Liver (tissue), 8 donors: ENCODE measurements at regions not wholly inside any gene's neighbourhood (a gene's known extent, or its start where the extent isn't known, plus 50 kb on each side); places are given as distances from the start of the nearest gene placed in this dataset.

ENCODE experiments used
- DNase-seq: peaks from one replicate; pipeline ENCODE4 v3.0.0-alpha.2; 2017; ENCODE audit warnings: low spot score
- H3K27ac ChIP-seq, 2 donors: one replicate each; pipeline ENCODE4 v1.7.0; 2013; ENCODE audit warnings: inconsistent platforms in 2 of 2, low read length in 2 of 2, control low read depth in 1 of 2, low read depth in 1 of 2, mild to moderate bottlenecking in 1 of 2
- H3K27me3 ChIP-seq, 4 donors: one replicate each; pipeline versions ENCODE4 v1.6.1 to v1.7.0; 2013; ENCODE audit warnings: low read length in 3 of 4, inconsistent platforms in 1 of 4, mild to moderate bottlenecking in 1 of 4, moderate library complexity in 1 of 4; ENCODE audit not compliant: control insufficient read depth in 4 of 4, insufficient read depth in 4 of 4
- H3K36me3 ChIP-seq, 4 donors: one replicate each; pipeline versions ENCODE4 v1.6.1 to v1.7.0; 2013; ENCODE audit warnings: low read length in 3 of 4, mild to moderate bottlenecking in 3 of 4, low read depth in 1 of 4, moderate library complexity in 1 of 4; ENCODE audit not compliant: control insufficient read depth in 4 of 4, insufficient read depth in 3 of 4
- H3K4me1 ChIP-seq, 4 donors: one replicate each; pipeline versions ENCODE4 v1.6.1 to v1.7.0; 2013; ENCODE audit warnings: low read length in 3 of 4, mild to moderate bottlenecking in 3 of 4, moderate library complexity in 1 of 4; ENCODE audit not compliant: control insufficient read depth in 4 of 4, insufficient read depth in 4 of 4
- H3K4me3 ChIP-seq, 3 donors: one replicate each; pipeline versions ENCODE4 v1.6.1 to v1.7.0; 2013; ENCODE audit warnings: low read length in 3 of 3, control low read depth in 1 of 3, low read depth in 1 of 3, mild to moderate bottlenecking in 1 of 3
- H3K9ac ChIP-seq, 2 donors: one replicate each; pipeline ENCODE4 v1.7.0; 2013; ENCODE audit warnings: low read length in 2 of 2, mild to moderate bottlenecking in 2 of 2, moderate library complexity in 2 of 2, control low read depth in 1 of 2, low read depth in 1 of 2
- H3K9me3 ChIP-seq, 4 donors: one replicate each; pipeline versions ENCODE4 v1.6.1 to v1.7.0; 2013; ENCODE audit warnings: low read length in 3 of 4; ENCODE audit not compliant: control insufficient read depth in 4 of 4
- ATF3 ChIP-seq: IDR thresholded peaks from 2 replicates; pipeline ENCODE4 v1.6.1; 2016; ENCODE audit warnings: antibody characterized with exemption
- CTCF ChIP-seq: fragments of 150-350 bp; IDR thresholded peaks from 2 replicates; pipeline ENCODE4 v1.5.1; 2017; ENCODE audit warnings: improper control_type of control experiment, low read depth, low read length; ENCODE audit not compliant: missing input control
- EGR1 ChIP-seq, 2 donors: IDR thresholded peaks; 2 replicates each; pipeline ENCODE4 v1.6.1; 2016 to 2018; ENCODE audit warnings: antibody characterized with exemption in 2 of 2, low read depth in 2 of 2
- FOXA1 ChIP-seq: IDR thresholded peaks from 2 replicates; pipeline ENCODE4 v1.6.1; 2016; ENCODE audit warnings: antibody characterized with exemption
- FOXA2 ChIP-seq: IDR thresholded peaks from 2 replicates; pipeline ENCODE4 v1.6.1; 2016; ENCODE audit warnings: antibody characterized with exemption
- GABPA ChIP-seq, 2 donors: IDR thresholded peaks in 1 of 2; conservative IDR thresholded peaks in 1 of 2; 2 replicates each; pipeline ENCODE4 v1.6.1; 2016; ENCODE audit warnings: antibody characterized with exemption in 2 of 2, mild to moderate bottlenecking in 1 of 2, moderate library complexity in 1 of 2
- HNF4A ChIP-seq, 2 donors: conservative IDR thresholded peaks; 2 replicates each; pipeline ENCODE4 v1.6.1; 2016; ENCODE audit warnings: antibody characterized with exemption in 2 of 2, mild to moderate bottlenecking in 2 of 2
- HNF4G ChIP-seq: IDR thresholded peaks from 2 replicates; pipeline ENCODE4 v1.6.1; 2016; ENCODE audit warnings: antibody characterized with exemption
- JUND ChIP-seq, 2 donors: IDR thresholded peaks; 2 replicates each; pipeline ENCODE4 v1.6.1; 2016; ENCODE audit warnings: antibody characterized with exemption in 2 of 2
- MAX ChIP-seq: IDR thresholded peaks from 2 replicates; pipeline ENCODE4 v1.6.1; 2016; ENCODE audit warnings: antibody characterized with exemption
- NR2F2 ChIP-seq: IDR thresholded peaks from 2 replicates; pipeline ENCODE4 v1.6.1; 2016; ENCODE audit warnings: antibody characterized with exemption
- RAD21 ChIP-seq, 2 donors: IDR thresholded peaks; 2 replicates each; pipeline ENCODE4 v1.6.1; 2016; ENCODE audit warnings: antibody characterized with exemption in 2 of 2, mild to moderate bottlenecking in 2 of 2
- REST ChIP-seq: IDR thresholded peaks from 2 replicates; pipeline ENCODE4 v1.6.1; 2016; ENCODE audit warnings: antibody characterized with exemption, mild to moderate bottlenecking
- RXRA ChIP-seq, 2 donors: IDR thresholded peaks; 2 replicates each; pipeline ENCODE4 v1.6.1; 2017 to 2018; ENCODE audit warnings: antibody characterized with exemption in 2 of 2, mild to moderate bottlenecking in 1 of 2
- SP1 ChIP-seq: IDR thresholded peaks from 2 replicates; pipeline ENCODE4 v1.6.1; 2018; ENCODE audit warnings: antibody characterized with exemption, mild to moderate bottlenecking
- TAF1 ChIP-seq: conservative IDR thresholded peaks from 2 replicates; pipeline ENCODE4 v1.6.1; 2016; ENCODE audit warnings: antibody characterized with exemption, mild to moderate bottlenecking
- YY1 ChIP-seq: IDR thresholded peaks from 2 replicates; pipeline ENCODE4 v1.6.1; 2016; ENCODE audit warnings: antibody characterized with exemption, mild to moderate bottlenecking
- ZBTB33 ChIP-seq: IDR thresholded peaks from 2 replicates; pipeline ENCODE4 v1.6.1; 2016; ENCODE audit warnings: antibody characterized with exemption
- WGBS: extraction: QIAGEN DNeasy Blood & Tissue Kit; methylation state at CpG from one replicate; pipeline ENCODE4 v1.1.7; 2013; 5-methylcytosine and 5-hydroxymethylcytosine counted together
- donor health status: healthy.
- donor health status: healthy.
- donor health status: healthy.
- donor health status: healthy.
- donor health status: healthy.

GRCh38 chr10:6997509-6997908, 413.3 kb downstream of the SFMBT2 start:
- WGBS: 86% methylated on average over 2 of the region's 2 CpGs
- no peaks in the 10 kb centered on the region for H3K36me3 ChIP-seq
- TF ChIP-seq RAD21 (IDR thresholded peaks at IDR 0.05) (no peak), HNF4G (no peak), YY1 (no peak), CTCF (no peak), FOXA2 (no peak), RXRA (IDR thresholded peaks at IDR 0.05) (no peak), GABPA (IDR thresholded peaks at IDR 0.05 in 1 of 2, conservative IDR thresholded peaks at IDR 0.05 in 1 of 2) (no peak), HNF4A (conservative IDR thresholded peaks at IDR 0.05) (no peak), FOXA1 (no peak), MAX (no peak), ATF3 (no peak), ZBTB33 (no peak), NR2F2 (no peak), REST (no peak), JUND (IDR thresholded peaks at IDR 0.05) (no peak), SP1 (no peak), EGR1 (IDR thresholded peaks at IDR 0.05; ENCODE audit: low read depth in 2 of 2) (no peak), TAF1 (no peak)
- H3K4me1 ChIP-seq: no peaks in the 10 kb centered on the region
- DNase-seq: no peak
- no peaks in the 10 kb centered on the region for H3K27me3 ChIP-seq
- H3K27ac ChIP-seq: no peak overlapping the region
- H3K9me3 ChIP-seq: no peaks in the 10 kb centered on the region
- no peak overlapping the region for H3K4me3 ChIP-seq
- no peak overlapping the region for H3K9ac ChIP-seq

- H3K9ac ChIP-seq: no peak overlapping the region
- WGBS: 54% methylated on average over 4 of the region's 4 CpGs
- no peaks in the 10 kb centered on the region for H3K36me3 ChIP-seq
- TF ChIP-seq RXRA (IDR thresholded peaks at IDR 0.05): no peak
- TF ChIP-seq RAD21 (IDR thresholded peaks at IDR 0.05): no peak
- no peak for TF ChIP-seq EGR1 (IDR thresholded peaks at IDR 0.05; ENCODE audit: low read depth in 2 of 2)
- no peaks in the 10 kb centered on the region for H3K27me3 ChIP-seq
- DNase-seq: no peak
- no peak overlapping the region for H3K4me3 ChIP-seq
- H3K4me1 ChIP-seq: no peaks in the 10 kb centered on the region
- H3K27ac ChIP-seq: no peak overlapping the region
- no peaks in the 10 kb centered on the region for H3K9me3 ChIP-seq
Observed at GRCh38 chr10:6996431-6996830, 414.4 kb downstream of the SFMBT2 start.
